HG03103 (cell line): ENCODE measurements at regions not wholly inside any gene's neighbourhood (a gene's known extent, or its start where the extent isn't known, plus 50 kb on each side); places are given as distances from the start of the nearest gene placed in this dataset.

Experiments
- ATAC-seq: cut with Tn5 transposase; IDR thresholded peaks from one replicate; pipeline ENCODE4 v1.9.1; 2021; ENCODE audit warnings: low read depth; ENCODE audit not compliant: unreplicated experiment

DNA sequence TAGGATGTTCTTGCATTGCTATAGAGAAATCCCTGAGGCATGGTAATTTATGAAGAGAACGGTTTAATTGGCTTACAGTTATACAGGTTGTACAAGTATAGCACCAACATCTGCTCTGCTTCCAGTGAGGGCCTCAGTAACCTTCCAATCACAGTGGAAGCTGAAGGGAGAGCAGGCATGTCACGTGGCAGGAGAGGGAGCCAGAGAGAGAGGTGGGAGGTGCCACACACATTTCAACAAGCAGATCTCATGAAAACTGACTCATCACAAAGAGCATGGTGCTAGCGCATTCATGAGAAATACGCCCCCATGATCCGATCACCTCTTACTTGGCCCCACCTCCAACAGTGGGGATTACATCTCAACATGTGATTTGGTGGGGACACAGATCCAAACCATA, 871.2 kb downstream of the TFAP2A start:
- ATAC-seq = no peak

DNA sequence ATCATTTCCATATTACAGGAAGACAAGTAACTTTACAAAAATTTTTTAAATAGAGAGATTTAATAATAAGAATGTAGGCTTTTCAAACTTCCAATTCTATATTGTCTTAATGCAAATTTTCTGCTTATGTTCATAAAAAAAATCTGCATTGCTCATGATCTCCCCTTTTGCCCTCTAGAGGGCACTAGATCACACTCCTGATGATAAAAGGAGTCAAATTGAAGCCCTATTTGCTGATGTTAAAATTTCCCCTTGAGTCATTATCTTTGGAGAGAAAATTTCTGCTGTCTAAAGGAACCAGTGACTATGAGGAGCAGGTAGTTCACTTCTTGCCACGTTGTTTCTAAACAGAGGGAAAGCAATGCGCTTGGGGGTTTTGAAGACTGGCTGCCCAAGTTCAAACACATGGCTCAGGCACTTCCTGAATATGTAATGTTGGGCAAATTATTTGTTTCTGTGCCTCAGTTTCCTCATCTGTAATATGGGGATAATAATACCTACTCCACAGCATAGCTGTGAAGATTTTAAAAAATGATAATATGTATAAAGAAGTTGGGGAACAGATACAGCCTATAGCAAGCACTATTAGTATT, 874.2 kb downstream of the TFAP2A start:
- ATAC-seq = no peak

DNA sequence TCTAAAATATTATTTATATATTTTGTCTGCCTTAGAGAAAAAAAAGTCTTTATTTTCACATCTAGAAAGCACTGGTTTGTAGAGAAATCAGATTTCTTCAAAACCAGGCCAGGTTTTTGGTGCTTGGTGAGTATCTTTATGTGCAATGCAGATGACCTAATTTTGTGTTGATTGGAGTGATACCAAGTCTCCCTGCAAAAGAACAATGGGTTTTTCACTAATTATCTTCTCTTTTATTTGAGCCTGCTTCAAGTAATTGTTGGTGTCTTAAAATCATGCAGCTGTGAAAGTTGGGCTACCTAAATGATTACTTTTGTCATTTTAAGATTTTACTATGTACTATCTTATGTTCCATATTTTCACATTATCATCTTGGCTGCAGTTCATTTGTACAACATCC, 874.7 kb downstream of the TFAP2A start:
- no peak for ATAC-seq

DNA sequence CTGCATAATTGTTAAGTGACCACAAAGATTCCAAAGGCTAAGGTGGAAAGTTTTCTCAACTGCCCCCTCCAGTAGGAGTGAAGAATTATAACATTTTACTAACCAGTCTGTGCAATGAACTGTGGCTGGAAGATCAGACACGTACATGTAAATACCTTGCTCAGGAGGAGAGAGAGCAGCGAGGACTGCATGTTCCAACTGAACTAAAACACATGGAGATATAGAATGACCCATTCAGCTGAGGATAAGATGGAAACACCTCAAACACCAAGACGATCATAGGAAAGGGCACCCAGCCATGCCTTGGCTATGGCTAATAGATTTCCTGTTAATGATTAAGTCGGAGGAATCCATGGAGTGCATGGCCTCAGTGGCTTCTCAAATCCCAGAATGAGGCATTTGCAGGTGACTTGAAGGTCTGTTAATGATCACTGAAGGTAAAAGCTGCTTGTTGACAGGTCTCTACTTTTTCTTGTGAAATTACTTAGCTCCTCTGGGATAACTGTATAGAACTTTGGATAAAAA, 875.6 kb downstream of the TFAP2A start:
- ATAC-seq = no peak

DNA sequence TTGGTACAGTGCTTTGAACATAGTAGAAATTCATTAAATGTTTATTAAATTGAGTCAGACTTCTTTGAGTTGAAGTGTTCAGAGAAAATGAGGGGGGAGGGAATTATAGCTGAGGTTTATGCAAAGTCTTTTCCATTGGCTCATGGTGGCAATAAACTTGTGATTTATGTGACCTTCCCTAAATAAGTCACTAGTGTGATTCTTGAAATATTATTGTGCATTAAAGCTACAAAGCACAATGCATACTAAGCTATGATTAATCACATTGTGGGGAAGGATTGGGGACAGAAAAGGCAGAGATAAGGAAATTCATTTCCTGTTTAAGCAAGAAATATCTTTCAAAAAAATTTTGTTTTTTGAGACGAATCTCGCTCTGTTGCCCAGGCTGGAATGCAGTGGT, 877.5 kb downstream of the TFAP2A start:
- no peak for ATAC-seq

DNA sequence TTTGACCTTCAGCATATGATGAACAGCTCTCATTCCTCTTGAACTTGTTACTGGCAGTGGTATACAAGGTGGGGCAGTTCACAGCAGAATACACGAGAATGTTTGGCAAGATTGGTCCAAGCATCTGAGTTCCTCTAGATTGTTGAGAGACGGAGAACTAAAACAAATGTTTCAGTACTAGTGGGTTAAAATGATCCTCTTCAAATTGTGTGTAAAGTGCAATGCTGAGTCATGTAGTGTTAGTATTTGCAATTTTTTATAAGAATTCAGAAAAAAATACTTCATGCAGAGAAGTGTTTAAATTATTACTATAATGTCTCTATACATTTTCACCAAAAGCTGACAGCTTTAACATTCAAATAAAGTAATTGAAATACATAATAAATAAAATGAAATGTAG, 879.8 kb downstream of the TFAP2A start:
- ATAC-seq = no peak

DNA sequence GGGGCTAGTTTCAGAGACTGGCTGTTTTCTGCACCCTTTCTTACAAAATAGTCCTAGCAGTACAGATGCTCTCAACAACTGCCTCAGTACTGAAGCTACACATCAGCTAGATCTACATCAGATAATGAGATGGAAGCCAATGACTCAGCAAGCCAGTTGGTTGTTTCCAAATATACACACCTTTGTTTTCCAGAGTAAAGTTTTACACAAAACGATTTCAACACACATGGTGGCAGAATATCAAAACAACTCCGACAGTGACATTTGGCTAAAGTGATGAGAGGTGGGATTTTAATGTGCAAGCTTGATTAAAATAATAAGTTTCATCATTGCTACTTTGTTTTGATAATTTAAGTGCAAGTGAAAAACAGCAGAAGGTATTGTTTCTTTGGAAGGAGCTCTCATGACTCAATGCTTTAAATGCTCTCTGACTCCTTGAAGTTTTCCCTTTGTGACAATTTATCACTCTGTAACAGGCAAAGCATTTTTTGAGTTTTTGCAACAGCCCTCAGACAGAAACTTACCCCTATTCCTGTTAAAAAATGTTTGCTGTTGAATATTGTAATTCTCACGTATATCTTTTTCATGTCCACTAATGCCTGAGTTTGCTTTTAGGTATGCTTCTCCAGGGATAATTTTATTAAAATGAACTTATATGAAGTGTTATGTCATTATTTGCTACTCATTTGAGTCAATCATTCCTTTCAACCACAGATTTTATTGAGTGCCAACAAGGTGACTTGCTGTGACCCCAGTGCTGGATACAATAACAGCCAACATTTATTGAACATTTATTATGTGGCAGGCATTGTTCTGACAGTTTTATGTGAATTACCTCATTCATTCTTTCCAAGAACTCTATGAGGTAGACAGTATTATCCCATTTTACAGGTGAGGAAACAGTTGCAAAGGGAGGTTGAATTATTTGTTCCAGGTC, 882.0 kb downstream of the TFAP2A start:
- ATAC-seq = no peak

DNA sequence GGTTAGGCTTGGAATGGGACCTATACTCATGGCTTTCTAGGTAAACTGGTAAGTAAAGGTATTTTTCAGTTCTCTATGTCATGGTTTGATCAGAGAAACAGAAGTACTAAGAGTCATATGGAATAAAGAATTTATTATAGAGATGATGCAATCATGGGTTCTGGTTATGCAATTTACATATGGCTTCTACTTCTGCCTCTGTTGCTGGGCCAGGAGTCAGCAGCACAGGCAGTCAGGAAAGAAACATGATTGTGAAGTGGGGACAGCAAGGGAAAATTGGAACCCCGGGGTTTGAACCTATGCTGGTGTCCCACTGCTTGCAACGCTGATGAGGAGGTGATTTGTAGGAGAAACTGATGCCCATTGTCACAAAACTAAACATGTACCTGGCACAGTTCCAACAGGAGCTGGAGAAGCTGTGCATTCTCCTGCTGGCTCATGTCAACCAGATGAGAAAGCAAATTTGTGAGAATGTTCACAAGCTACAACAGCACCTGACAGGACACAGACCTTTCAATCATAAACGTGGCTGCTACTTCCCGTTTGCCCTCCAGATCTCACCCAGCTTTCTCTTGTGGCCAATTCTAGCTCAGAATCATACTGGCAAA, 887.1 kb downstream of the TFAP2A start:
- no peak for ATAC-seq

DNA sequence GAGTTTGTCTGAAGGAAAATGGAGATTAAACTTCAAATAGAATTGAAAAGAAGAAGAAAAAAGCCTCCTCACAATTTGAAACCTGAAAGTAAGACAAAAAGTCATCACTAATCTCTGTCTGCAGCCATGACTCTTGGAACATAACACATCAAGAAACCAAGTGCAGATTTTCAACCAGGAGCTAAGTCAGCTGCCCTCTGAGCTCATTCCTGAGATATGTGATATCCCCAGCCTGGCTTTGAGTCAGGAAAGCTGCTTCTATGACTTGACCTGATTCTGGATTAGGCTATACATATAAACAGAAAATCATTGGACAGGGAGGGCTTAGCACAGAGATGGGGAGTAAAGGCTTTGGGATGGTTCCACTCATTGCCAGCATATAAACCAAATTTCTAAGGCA, 891.4 kb downstream of the TFAP2A start:
- ATAC-seq = no peak

DNA sequence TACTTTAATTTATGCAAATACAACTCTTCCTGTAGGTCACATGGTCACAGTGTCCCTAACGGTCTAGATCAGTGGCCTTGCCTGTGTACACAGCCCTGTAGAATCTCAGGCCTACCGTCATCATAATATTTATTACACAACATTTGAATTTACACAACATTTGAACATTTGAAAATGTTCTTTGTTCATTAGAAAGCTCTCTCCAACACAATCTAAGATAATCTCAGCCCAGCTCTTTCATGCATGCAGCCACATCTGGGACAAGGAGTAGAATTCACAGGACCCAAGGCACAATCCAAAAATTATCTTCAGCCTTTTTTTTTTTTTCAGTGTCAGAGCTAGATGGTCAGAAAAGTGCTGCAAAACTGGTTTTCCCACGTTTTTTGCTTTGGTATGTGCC, 892.8 kb downstream of the TFAP2A start:
- no peak for ATAC-seq

DNA sequence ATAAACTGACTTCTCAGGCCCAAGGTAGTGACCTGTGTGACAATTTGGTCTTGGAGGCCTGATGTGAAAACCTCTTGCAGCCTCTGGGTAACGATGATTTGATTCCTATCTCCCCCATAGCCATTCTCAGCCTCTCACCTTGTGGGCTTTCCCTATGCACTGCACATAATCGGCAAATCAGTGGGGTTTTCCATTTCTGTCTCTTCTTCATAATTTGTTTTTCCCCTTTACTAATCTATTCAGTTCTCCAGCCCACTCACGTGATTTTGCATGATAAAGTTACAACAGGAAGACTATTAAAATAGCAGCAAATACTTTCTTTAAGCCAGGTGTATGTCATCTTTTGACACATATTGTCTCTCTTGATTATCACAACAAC, 893.7 kb downstream of the TFAP2A start:
- no peak for ATAC-seq

DNA sequence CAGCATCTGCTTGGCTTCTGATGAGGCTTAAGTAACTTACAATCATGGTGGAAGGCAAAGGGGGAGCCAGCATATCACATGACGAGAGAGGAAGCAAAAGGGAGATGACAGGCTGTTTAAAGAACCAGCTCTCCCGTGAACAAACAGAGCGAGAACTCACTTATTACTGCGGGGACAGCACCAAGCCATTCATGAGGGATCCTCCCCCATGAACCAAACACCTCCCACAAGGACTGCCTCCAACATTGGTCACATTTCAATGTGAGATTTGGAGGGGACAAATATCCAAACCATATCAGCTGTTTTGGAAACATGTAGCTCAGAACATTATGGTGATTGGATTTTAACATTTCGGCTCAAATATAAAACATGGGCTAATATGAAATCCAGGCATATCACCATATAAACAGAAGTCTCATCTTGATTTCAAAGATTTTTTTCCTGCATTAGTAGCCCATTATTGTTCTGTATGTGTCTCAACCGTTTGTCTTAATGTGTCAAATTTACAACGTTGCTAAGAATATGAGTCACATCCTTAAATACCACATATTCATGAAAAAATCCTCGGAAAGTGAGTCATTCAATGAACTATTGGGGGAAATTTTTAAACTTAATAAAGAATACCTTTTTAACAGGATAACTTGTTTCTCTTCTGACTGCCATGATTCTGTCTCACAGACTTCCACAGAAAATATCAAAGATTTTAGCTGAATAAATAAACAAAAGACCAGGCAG, 894.3 kb downstream of the TFAP2A start:
- no peak for ATAC-seq

DNA sequence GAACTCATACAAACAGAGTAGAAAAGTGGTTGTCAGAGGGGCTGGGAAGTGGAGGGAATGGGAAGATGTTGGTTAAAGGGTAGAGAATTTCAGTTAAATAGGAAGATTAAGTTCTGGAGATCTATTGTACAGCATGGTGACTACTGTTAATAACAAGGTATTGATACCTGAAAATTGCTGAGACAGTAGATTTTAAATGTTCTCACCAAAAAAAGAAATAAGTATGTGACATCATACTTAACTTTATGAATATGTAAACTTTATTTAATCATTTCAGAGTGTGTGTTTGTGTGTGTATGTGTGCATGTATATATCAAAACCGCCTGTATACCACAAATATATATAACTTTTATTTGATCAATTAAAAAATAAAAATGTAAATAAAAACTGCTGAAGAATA, 896.4 kb downstream of the TFAP2A start:
- no peak for ATAC-seq

DNA sequence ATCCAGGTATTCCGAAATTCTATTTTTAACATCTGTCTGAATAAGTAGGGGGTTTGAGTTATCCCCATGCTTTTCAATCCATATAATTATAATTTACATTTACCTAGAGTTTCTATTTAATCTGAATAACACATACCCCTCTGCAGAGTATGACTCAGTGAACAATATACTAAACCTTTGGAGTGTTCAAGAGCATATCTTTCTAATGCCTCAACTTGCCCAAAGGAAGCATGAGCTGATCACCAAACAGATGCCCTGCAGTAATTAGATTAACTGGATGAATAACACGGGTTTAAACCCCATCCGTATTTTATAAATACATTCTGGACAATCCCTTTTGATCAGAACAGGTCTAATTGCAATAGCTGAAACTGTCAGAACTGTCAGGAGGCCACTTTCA, 897.1 kb downstream of the TFAP2A start:
- ATAC-seq = no peak

DNA sequence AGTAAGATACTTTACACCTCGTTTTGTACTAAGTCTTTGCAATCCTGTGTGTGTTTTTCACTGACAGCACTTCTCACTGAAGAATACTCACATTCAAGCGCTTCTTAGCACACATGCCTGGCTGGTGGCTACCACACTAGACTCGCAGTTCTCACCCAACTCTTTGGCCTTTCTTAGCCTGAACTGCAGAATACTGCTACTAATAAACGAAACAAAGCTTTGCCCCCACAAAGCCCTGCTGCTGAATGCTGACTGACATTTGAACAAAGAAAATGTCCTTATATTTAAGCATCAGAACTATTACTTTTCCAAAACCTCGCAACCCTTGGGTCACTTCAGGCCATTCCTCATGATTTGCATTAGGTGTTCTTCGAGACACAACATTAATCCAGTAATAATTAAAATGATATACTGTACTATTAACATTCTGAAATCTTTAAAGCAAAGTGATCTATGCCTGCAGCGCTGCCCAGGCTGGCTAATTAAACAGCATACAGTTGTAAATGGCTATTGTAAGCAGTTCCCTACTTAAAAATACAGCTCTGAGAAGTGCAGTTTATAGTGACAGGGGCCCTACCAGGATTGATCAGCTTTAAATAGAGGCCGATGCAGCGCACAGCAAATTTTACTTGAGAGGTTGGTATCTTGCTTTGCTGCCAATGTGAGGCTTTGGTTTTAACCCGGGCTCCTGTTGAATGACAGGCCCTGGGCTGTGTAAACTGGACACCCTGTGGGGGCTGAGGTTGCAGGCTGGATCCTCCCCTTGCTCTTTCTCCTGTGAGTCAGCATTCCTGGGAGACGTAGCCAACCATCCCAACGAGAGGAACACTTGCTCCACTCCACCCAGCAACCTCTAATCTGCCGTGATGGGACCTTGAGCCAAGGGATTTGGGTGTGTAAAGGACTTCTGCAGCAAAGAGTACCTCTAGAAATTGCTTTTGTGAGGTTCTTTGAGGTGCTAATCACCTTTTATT, 899.0 kb downstream of the TFAP2A start:
- ATAC-seq = no peak

DNA sequence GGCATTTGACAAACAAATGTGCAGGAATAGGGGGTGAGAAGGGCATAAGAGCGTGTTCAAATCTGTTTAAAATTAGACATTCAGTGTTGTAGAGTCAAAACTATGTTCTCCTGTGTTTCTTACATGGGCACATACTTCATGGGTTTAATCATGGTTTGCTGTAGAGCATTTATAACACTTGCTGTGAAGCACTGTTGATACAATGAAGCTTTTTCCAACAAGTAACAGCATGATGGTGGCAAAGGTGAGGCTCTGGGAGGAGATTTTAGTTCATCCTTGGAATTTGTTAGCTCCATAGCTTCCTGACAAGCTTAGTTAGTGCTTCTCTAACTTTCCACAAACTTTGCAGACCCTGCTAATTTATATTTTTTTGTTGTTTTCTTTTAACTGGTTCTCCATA, 900.7 kb downstream of the TFAP2A start:
- ATAC-seq = no peak

DNA sequence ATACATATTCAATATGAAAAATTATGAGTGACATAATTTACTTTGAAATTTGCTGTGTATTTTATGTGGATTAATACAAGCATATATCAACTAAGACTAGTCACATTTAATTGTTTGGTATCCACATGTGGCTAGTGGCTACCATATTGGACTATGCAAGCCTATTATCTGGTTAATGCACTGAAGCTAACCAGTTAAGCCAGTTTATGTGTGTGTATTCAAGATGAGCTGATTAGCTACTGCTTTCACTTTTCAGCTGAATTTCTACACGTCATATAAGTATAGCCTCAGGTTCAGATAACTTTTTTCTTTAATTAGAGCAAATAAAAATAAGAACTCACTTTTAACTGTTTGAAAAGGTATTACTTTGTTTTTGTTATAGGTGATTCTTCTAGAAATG, 903.7 kb downstream of the TFAP2A start:
- ATAC-seq = no peak

DNA sequence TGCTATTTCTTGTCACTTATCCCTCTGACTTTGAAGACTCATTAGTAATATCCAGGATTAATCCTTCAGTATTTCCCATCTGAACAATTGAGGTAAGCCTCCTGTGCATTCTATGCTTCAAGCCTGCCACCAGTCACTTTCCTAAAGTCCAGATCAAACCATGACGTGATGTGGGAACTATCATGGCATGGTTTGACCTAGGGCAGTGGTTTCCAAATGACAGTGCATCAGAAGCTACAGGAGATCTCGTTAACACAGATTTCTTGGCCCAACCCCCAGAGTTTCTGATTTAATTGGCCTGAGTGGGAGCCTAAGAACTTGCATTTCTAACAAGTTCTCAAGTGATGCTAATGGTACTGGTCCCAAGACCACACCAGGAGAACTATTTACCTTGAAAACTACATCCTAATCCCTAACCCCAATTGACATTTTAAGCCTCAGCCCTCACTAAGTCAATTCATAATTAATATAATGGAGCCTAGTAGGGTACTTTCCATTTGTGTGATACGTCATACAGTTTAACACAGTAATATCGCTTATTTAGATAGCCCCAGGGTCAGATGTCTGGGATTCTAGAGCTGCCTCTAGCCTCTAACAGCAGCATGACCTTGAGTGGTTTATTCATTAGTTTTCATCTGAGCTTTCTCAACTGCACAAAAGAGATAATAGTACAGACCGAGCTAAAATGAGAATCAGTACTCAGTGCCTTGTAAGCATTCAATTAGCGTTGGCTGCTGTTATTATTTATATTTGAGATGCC, 907.6 kb downstream of the TFAP2A start:
- ATAC-seq = no peak

DNA sequence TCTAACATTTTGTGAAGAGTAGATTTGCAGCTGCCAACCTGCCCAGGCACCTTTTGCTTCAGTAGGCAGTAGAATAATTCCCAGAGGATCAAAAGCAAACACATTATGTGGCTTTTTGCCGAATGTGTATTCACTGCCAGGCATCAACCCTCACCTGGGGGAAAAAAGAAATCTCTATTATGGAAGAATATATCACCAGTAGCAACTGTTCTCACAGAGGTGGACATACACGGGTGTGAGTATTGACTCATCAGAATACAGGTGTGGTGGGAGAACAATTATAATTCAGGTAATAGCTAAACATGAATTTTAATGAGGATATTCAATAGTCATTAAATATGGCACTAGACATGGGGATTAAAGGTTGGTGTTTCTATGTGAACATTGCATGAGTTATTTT, 910.7 kb downstream of the TFAP2A start:
- ATAC-seq = no peak
